OCI-LY7 (cell line): ENCODE measurements at regions not wholly inside any gene's neighbourhood (a gene's known extent, or its start where the extent isn't known, plus 50 kb on each side); places are given as distances from the start of the nearest gene placed in this dataset.

Experiments
- BruUV-seq: library from RNA; stranded (reverse); fragments of 400-500 nt; replicated peaks from 2 replicates; lab custom pipeline; 2021; lab: Mats Ljungman, UMichigan
- CTCF ChIA-PET: fragments of 300-600 bp; sonication (Branson Sonifier 250); formaldehyde crosslinking; loops from one replicate; lab custom pipeline; 2022; ENCODE audit warnings: antibody characterized with exemption; ENCODE audit not compliant: unreplicated experiment; lab: Charles Lee
- POLR2A ChIA-PET: fragments of 300-600 bp; sonication (Branson Sonifier 250); formaldehyde crosslinking; loops from one replicate; lab custom pipeline; 2022; ENCODE audit warnings: antibody characterized with exemption; lab: Charles Lee
- DNase-seq: peaks from one replicate; pipeline ENCODE4 v3.0.0-alpha.2; 2015; ENCODE audit warnings: low spot score
- H2AFZ ChIP-seq: fragments of 200-600 bp; sonication (generic), shearing (Covaris generic); 2 replicates; pipeline ENCODE4 v1.6.1; 2014; ENCODE audit warnings: mild to moderate bottlenecking, antibody characterized with exemption, low read length, moderate library complexity
- H3K27ac ChIP-seq: fragments of 200-600 bp; sonication (generic); 2 replicates; pipeline ENCODE4 v1.5.1; 2014; ENCODE audit warnings: mixed run types, low read depth, mild to moderate bottlenecking, moderate library complexity, low read length, inconsistent platforms; ENCODE audit not compliant: poor library complexity, severe bottlenecking
- H3K36me3 ChIP-seq: fragments of 200-600 bp; sonication (generic); 2 replicates; pipeline ENCODE4 v1.6.1; 2014; ENCODE audit warnings: mild to moderate bottlenecking, antibody characterized with exemption, low read length, moderate library complexity, mixed read lengths; ENCODE audit not compliant: insufficient read depth
- H3K4me1 ChIP-seq: fragments of 200-600 bp; sonication (generic); 2 replicates; pipeline ENCODE4 v1.5.1; 2014; ENCODE audit warnings: mild to moderate bottlenecking, low read length; ENCODE audit not compliant: insufficient read depth, poor library complexity, severe bottlenecking
- H3K4me2 ChIP-seq: fragments of 200-600 bp; sonication (generic); 2 replicates; pipeline ENCODE4 v1.6.1; 2014; ENCODE audit warnings: mild to moderate bottlenecking, low read length
- H3K4me3 ChIP-seq: fragments of 200-600 bp; sonication (generic); 2 replicates; pipeline ENCODE4 v1.5.1; 2014; ENCODE audit warnings: mild to moderate bottlenecking, low read depth, low read length; ENCODE audit not compliant: poor library complexity, severe bottlenecking
- H3K79me2 ChIP-seq: fragments of 200-600 bp; sonication (generic); 2 replicates; pipeline ENCODE4 v1.6.1; 2016; ENCODE audit warnings: low read depth, mild to moderate bottlenecking, low read length, moderate library complexity, mixed read lengths; ENCODE audit not compliant: insufficient read depth
- H3K9me2 ChIP-seq: fragments of 200-600 bp; sonication (generic); 2 replicates; pipeline ENCODE4 v1.6.1; 2016; ENCODE audit warnings: mild to moderate bottlenecking, low read length, mixed read lengths; ENCODE audit not compliant: insufficient read depth
- H3K9me3 ChIP-seq: fragments of 200-600 bp; sonication (generic); 2 replicates; pipeline ENCODE4 v1.6.1; 2014; ENCODE audit warnings: mild to moderate bottlenecking, mixed run types, low read length, mixed read lengths
- H4K20me1 ChIP-seq: fragments of 200-600 bp; sonication (generic); 2 replicates; pipeline ENCODE4 v1.6.1; 2014; ENCODE audit warnings: mild to moderate bottlenecking, antibody characterized with exemption, low read length, moderate library complexity, mixed read lengths; ENCODE audit not compliant: insufficient read depth
- EZH2phosphoT487 ChIP-seq: fragments of 200-600 bp; sonication (generic); IDR thresholded peaks from 2 replicates; pipeline ENCODE4 v1.6.1; 2018; ENCODE audit warnings: low read depth, borderline replicate concordance, mild to moderate bottlenecking, mixed run types, antibody characterized with exemption, low read length, moderate library complexity, mixed read lengths
- intact Hi-C: fragments of 100-400 bp; cut with micrococcal nuclease; formaldehyde crosslinking; loops from one replicate; pipeline ENCODE4 v1.10.0; 2022; ENCODE audit not compliant: unreplicated experiment
- TF ChIP-seq, protein P1 (sequence below): fragments of 200-600 bp; sonication (generic); conservative IDR thresholded peaks from 2 replicates; pipeline ENCODE4 v1.5.1; 2014; ENCODE audit warnings: mild to moderate bottlenecking, antibody characterized with exemption, low read length, moderate library complexity, mixed read lengths

DNA sequence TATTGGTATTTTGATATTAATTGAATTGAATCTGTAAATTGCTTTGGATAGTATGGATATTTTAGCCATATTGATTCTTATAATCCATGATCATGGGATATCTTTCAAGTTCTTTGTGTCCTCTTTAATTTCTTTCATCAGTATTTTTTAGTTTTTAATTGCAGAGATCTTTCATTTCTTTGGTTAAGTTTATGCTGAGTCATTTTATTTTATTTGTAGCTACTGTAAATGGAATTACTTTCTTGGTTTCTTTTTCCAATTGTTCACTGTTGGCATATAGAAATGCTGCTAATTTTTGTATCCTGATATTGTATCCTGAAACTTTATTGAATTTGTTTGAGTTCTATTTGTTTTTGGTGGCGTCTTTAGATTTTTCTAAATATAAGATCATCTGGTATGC, 79.5 kb upstream of the DSEL start:
- CTCF ChIA-PET: no interaction called here

GRCh38 chr18:67590571-67591141, 74.1 kb upstream of the DSEL start:
- ChIA-PET CTCF (no interaction called here), POLR2A (no interaction called here)
- no peak overlapping the region for H3K4me2 ChIP-seq
- H3K27ac ChIP-seq: no peak overlapping the region
- TF ChIP-seq EZH2phosphoT487: no peak
- TF ChIP-seq, protein P1, sequence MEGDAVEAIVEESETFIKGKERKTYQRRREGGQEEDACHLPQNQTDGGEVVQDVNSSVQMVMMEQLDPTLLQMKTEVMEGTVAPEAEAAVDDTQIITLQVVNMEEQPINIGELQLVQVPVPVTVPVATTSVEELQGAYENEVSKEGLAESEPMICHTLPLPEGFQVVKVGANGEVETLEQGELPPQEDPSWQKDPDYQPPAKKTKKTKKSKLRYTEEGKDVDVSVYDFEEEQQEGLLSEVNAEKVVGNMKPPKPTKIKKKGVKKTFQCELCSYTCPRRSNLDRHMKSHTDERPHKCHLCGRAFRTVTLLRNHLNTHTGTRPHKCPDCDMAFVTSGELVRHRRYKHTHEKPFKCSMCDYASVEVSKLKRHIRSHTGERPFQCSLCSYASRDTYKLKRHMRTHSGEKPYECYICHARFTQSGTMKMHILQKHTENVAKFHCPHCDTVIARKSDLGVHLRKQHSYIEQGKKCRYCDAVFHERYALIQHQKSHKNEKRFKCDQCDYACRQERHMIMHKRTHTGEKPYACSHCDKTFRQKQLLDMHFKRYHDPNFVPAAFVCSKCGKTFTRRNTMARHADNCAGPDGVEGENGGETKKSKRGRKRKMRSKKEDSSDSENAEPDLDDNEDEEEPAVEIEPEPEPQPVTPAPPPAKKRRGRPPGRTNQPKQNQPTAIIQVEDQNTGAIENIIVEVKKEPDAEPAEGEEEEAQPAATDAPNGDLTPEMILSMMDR: no peak
- no peak overlapping the region for H2AFZ ChIP-seq
- intact Hi-C loops: no loop called here
- no peak overlapping the region for H3K4me3 ChIP-seq
- no peaks in the 10 kb centered on the region for H4K20me1 ChIP-seq
- no peak for DNase-seq
- H3K9me2 ChIP-seq: no peaks in the 10 kb centered on the region
- no peaks in the 10 kb centered on the region for H3K79me2 ChIP-seq
- no TSS peak for BruUV-seq
- H3K9me3 ChIP-seq: no peaks in the 10 kb centered on the region
- H3K36me3 ChIP-seq: no peaks in the 10 kb centered on the region
- no peaks in the 10 kb centered on the region for H3K4me1 ChIP-seq

More for the DNA sequence above, 79.5 kb upstream of the DSEL start:
- Histone ChIP-seq H3K4me1 (no peaks in the 10 kb centered on the region), H3K4me3 (no peak overlapping the region), H3K4me2 (no peak overlapping the region), H3K79me2 (no peaks in the 10 kb centered on the region), H2AFZ (no peak overlapping the region), H3K9me2 (no peaks in the 10 kb centered on the region), H3K36me3 (no peaks in the 10 kb centered on the region), H3K27ac (no peak overlapping the region), H3K9me3 (no peaks in the 10 kb centered on the region), H4K20me1 (no peaks in the 10 kb centered on the region)
- intact Hi-C loops: no loop called here
- no TSS peak for BruUV-seq
- no peak for DNase-seq
- TF ChIP-seq, protein P1: no peak
- TF ChIP-seq EZH2phosphoT487: no peak
- POLR2A ChIA-PET: no interaction called here

DNA sequence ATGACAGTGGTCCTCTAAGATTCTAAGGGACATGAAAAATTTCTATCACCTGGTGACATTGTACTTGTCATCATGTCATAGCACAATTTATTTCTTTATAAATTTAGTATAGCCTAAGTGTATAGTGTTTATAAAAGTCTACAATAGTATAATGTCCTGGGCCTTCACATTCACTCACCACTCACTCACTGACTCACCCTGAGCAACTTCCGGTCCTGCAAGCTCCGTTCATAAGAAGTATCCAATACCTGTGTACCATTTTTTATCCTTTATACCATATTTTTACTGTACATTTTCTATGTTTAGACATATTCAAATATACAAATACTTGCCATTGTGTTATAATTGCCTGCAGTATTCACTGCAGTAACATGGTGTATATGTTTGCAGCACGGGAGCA, 72.8 kb upstream of the DSEL start:
- Histone ChIP-seq H3K79me2 (no peaks in the 10 kb centered on the region), H3K36me3 (no peaks in the 10 kb centered on the region), H4K20me1 (no peaks in the 10 kb centered on the region), H2AFZ (no peak overlapping the region), H3K9me3 (no peaks in the 10 kb centered on the region), H3K27ac (no peak overlapping the region), H3K4me2 (no peak overlapping the region), H3K9me2 (no peaks in the 10 kb centered on the region), H3K4me1 (no peaks in the 10 kb centered on the region), H3K4me3 (no peak overlapping the region)
- POLR2A ChIA-PET: interaction anchor here (0.6 kb wide), 1 partner anchor 1176 kb away, joined by 5 read pairs; no protein-coding TSS in a partner anchor
- intact Hi-C loops: no loop called here
- CTCF ChIA-PET: no interaction called here
- no peak for DNase-seq
- TF ChIP-seq EZH2phosphoT487: no peak
- TF ChIP-seq, protein P1: no peak
- BruUV-seq: no TSS peak
